ENCODE measurements at regions not wholly inside any gene's neighbourhood (a gene's known extent, or its start where the extent isn't known, plus 50 kb on each side); places are given as distances from the start of the nearest gene placed in this dataset.

- Histone ChIP-seq H3K56ac (replicated peaks; ENCODE audit: insufficient read length, low read depth, low read length) (no peak overlapping the region), H4K91ac (replicated peaks; ENCODE audit: insufficient read length, low read length) (no peak overlapping the region), H2BK12ac (ENCODE audit: low read depth, low read length) (no peak overlapping the region), H2BK120ac (replicated peaks; ENCODE audit: low read depth, low read length) (no peak overlapping the region), H3K23ac (ENCODE audit: insufficient read length) (no peak overlapping the region), H3K4ac (replicated peaks; ENCODE audit: insufficient read length, low read depth, low read length) (no peak overlapping the region), H2AK5ac (ENCODE audit: low read depth, low read length) (no peak overlapping the region), H3K79me1 (ENCODE audit: low read depth, low read length) (no peaks in the 10 kb centered on the region), H3K18ac (ENCODE audit: extremely low read depth, low read length) (no peak overlapping the region), H3K27me3 (replicated peaks in 1 of 4; ENCODE audit: control insufficient read depth in 3 of 4, extremely low read depth in 1 of 4, insufficient read depth in 3 of 4, low read length in 3 of 4) (no peaks in the 10 kb centered on the region), H3K9ac (replicated peaks in 1 of 4; ENCODE audit: extremely low read depth in 1 of 4, low read depth in 3 of 4, low read length in 3 of 4) (no peak overlapping the region), H3K4me2 (ENCODE audit: insufficient read depth in 1 of 2, low read depth in 2 of 2, low read length in 2 of 2) (no peak overlapping the region), H4K5ac (ENCODE audit: insufficient read length, low read depth, low read length) (no peak overlapping the region), H2BK15ac (ENCODE audit: low read length) (no peak overlapping the region), H4K8ac (ENCODE audit: extremely low read depth, insufficient read depth, low read length) (no peak overlapping the region), H3K9me3 (ENCODE audit: insufficient read depth in 2 of 2, low read depth in 1 of 2, low read length in 1 of 2) (no peaks in the 10 kb centered on the region), H2BK20ac (ENCODE audit: low read length) (no peak overlapping the region), H2BK5ac (ENCODE audit: low read depth, low read length) (no peak overlapping the region), H3K4me3 (ENCODE audit: extremely low read depth in 1 of 4, insufficient read depth in 2 of 4, low read depth in 3 of 4, low read length in 4 of 4) (no peak overlapping the region), H3K36me3 (ENCODE audit: control insufficient read depth in 2 of 4, insufficient read depth in 4 of 4, low read length in 3 of 4) (no peaks in the 10 kb centered on the region), H3K79me2 (ENCODE audit: control insufficient read depth in 1 of 2, insufficient read depth in 2 of 2, low read length in 2 of 2) (no peaks in the 10 kb centered on the region; a peak in 1 of 4 replicates), H3K4me1 (replicated peaks in 1 of 4; ENCODE audit: control insufficient read depth in 3 of 4, insufficient read depth in 4 of 4, low read length in 3 of 4) (no peaks in the 10 kb centered on the region), H3K23me2 (ENCODE audit: low read depth, low read length) (no peaks in the 10 kb centered on the region), H4K20me1 (replicated peaks in 1 of 2; ENCODE audit: control insufficient read depth in 1 of 2, insufficient read depth in 2 of 2, low read length in 2 of 2) (no peaks in the 10 kb centered on the region), H3K14ac (ENCODE audit: insufficient read length) (no peak overlapping the region), H2AFZ (ENCODE audit: low read length) (no peak overlapping the region), H3K27ac (ENCODE audit: low read depth, low read length) (no peak overlapping the region)
- POLR2A ChIA-PET (ENCODE audit: partially characterized antibody): no interaction called here
- WGBS, 2 experiments (ENCODE audit: extremely low coverage in 1 of 2, insufficient coverage in 1 of 2, insufficient read length in 1 of 2, insufficient replicate concordance in 2 of 2, low coverage in 1 of 2, low lambda C conversion rate in 2 of 2, missing lambda C conversion rate in 1 of 2): 86% methylated on average over 7 of the region's 7 CpGs; no CpG with 5 or more reads in 1 of the 2 experiments
- DNase-seq (ENCODE audit: low read depth in 1 of 2, low spot score in 2 of 2) (no peak), FAIRE-seq (no peak)
- CTCF ChIA-PET (ENCODE audit: partially characterized antibody): no interaction called here
- no peak for TF ChIP-seq GABPA (IDR thresholded peaks at IDR 0.05; ENCODE audit: borderline replicate concordance, insufficient read depth, low read length)
- no peak for TF ChIP-seq FOSL1 (IDR thresholded peaks at IDR 0.05; ENCODE audit: insufficient read depth, low read depth, low read length)
- no peak for TF ChIP-seq EGR1 (IDR thresholded peaks at IDR 0.05; ENCODE audit: borderline replicate concordance, low read depth, low read length)
- no peak for TF ChIP-seq POU5F1 (IDR thresholded peaks at IDR 0.05; ENCODE audit: low read depth, low read length)
- TF ChIP-seq TAF7 (optimal IDR thresholded peaks at IDR 0.05; ENCODE audit: borderline replicate concordance, low read depth, low read length): no peak
- no peak for TF ChIP-seq POLR2AphosphoS5 (IDR thresholded peaks at IDR 0.05; ENCODE audit: low read depth, low read length)
- TF ChIP-seq USF2 (IDR thresholded peaks at IDR 0.05; ENCODE audit: low read length): no peak
- no peak for TF ChIP-seq BRCA1 (IDR thresholded peaks at IDR 0.05; ENCODE audit: low read depth, low read length)
- TF ChIP-seq SP4 (IDR thresholded peaks at IDR 0.05; ENCODE audit: low read length): no peak
- no peak for TF ChIP-seq BACH1 (IDR thresholded peaks at IDR 0.05; ENCODE audit: low read length)
- no peak for TF ChIP-seq YY1 (IDR thresholded peaks at IDR 0.05; ENCODE audit: low read depth, low read length)
- TF ChIP-seq KDM4A (IDR thresholded peaks at IDR 0.05; ENCODE audit: low read depth, low read length, severe bottlenecking): no peak
- TF ChIP-seq CEBPB (IDR thresholded peaks at IDR 0.05; ENCODE audit: low read depth, low read length): no peak
- TF ChIP-seq TBP (IDR thresholded peaks at IDR 0.05; ENCODE audit: low read depth, low read length): no peak
Observed at GRCh38 chr14:51455041-51455835, 196.5 kb upstream of the FRMD6 start.

Measured in H1 (cell line).